ENCODE measurements at regions not wholly inside any gene's neighbourhood (a gene's known extent, or its start where the extent isn't known, plus 50 kb on each side); places are given as distances from the start of the nearest gene placed in this dataset.

- TF ChIP-seq CTCF (IDR thresholded peaks at IDR 0.05) (no peak), POLR2A (IDR thresholded peaks at IDR 0.05) (no peak), POLR2AphosphoS5 (IDR thresholded peaks at IDR 0.05) (no peak), EP300 (IDR thresholded peaks at IDR 0.05) (no peak)
- Histone ChIP-seq H3K9me3 (no peaks in the 10 kb centered on the region), H3K4me1 (peaks cover 0 to 8% (median 2%) of the 10 kb centered on the region in 4 donors), H3K36me3 (no peaks in the 10 kb centered on the region), H3K4me3 (no peak overlapping the region), H3K27ac (no peak overlapping the region), H3K27me3 (no peaks in the 10 kb centered on the region)
- 64 to 85% (median 71%) methylated on average over 1 of the region's 1 CpG for WGBS, 5 donors
- DNase-seq = peak in 1 of 2 donors; percentile 56
- intact Hi-C loops (cut with DNase I; ENCODE audit: low total_unique reads) = no loop called here
Observed at GRCh38 chr3:56975567-56975966, 84.9 kb upstream of the SPATA12 start.

DNA sequence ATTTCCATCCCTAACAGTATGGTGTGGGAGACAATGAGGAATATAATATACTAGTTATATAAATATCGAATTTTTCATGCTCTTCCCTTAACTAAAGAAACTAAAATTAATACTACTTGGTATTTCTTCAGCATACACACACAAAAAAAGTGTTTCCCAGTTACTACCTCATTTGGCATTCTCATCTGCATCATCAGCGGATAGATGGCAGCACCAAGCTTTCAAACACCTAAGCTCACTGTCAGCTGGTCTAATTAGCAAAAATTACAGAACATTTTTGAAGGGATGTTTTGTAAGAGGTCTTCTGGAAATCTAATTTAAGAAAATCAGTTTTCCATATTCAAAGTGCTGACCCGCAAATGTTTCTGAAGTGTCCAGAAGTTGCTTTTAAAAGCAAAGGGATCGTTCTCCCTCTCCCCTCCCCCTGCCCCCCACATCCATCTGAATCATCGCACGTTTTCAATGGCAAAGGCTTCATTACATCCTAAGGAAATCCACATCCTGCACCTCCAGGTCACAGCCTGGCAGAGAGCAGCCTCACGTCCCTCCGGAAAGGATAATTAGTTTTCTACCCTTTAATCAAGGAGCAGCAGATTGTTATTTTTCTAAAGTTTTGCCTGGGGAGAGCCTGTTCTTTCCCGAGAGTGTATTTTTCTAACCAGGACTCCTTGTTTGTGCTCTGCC, 86.1 kb upstream of the SPATA12 start:
- no peaks in the 10 kb centered on the region for H3K36me3 ChIP-seq
- intact Hi-C loops (cut with DNase I; ENCODE audit: low total_unique reads) = no loop called here
- H3K4me1 ChIP-seq = peaks cover 0 to 11% (median 6%) of the 10 kb centered on the region in 4 donors
- H3K27ac ChIP-seq = no peak overlapping the region
- H3K4me3 ChIP-seq = no peak overlapping the region
- no peak for TF ChIP-seq EP300 (IDR thresholded peaks at IDR 0.05)
- no peak for TF ChIP-seq CTCF (IDR thresholded peaks at IDR 0.05)
- no peak for TF ChIP-seq POLR2AphosphoS5 (IDR thresholded peaks at IDR 0.05)
- no peak for TF ChIP-seq POLR2A (IDR thresholded peaks at IDR 0.05)
- H3K9me3 ChIP-seq = no peaks in the 10 kb centered on the region
- 67 to 83% (median 78%) methylated on average over 9 of the region's 9 CpGs for WGBS, 5 donors
- H3K27me3 ChIP-seq = no peaks in the 10 kb centered on the region
- DNase-seq = no peak

GRCh38 chr3:56971816-56972215, 88.6 kb upstream of the SPATA12 start:
- no peak overlapping the region for H3K4me3 ChIP-seq
- H3K9me3 ChIP-seq = no peaks in the 10 kb centered on the region
- H3K4me1 ChIP-seq = peaks cover 0 to 11% (median 3%) of the 10 kb centered on the region in 4 donors
- no peak for DNase-seq
- no peaks in the 10 kb centered on the region for H3K36me3 ChIP-seq
- TF ChIP-seq POLR2A (IDR thresholded peaks at IDR 0.05) = no peak
- no peak for TF ChIP-seq POLR2AphosphoS5 (IDR thresholded peaks at IDR 0.05)
- TF ChIP-seq EP300 (IDR thresholded peaks at IDR 0.05) = no peak
- intact Hi-C loops (cut with DNase I; ENCODE audit: low total_unique reads) = no loop called here
- H3K27me3 ChIP-seq = no peaks in the 10 kb centered on the region
- no peak overlapping the region for H3K27ac ChIP-seq
- WGBS, 5 donors = 83 to 89% (median 86%) methylated on average over 4 of the region's 4 CpGs

GRCh38 chr3:56971261-56971660, 89.2 kb upstream of the SPATA12 start:
- WGBS, 5 donors = 91 to 95% (median 94%) methylated on average over 12 of the region's 12 CpGs
- no peak for TF ChIP-seq CTCF (IDR thresholded peaks at IDR 0.05)
- no peak for TF ChIP-seq POLR2AphosphoS5 (IDR thresholded peaks at IDR 0.05)
- TF ChIP-seq EP300 (IDR thresholded peaks at IDR 0.05) = no peak
- TF ChIP-seq POLR2A (IDR thresholded peaks at IDR 0.05) = no peak
- Histone ChIP-seq H3K4me1 (peaks cover 0 to 11% (median 2%) of the 10 kb centered on the region in 4 donors), H3K36me3 (no peaks in the 10 kb centered on the region), H3K9me3 (no peaks in the 10 kb centered on the region), H3K4me3 (no peak overlapping the region), H3K27ac (no peak overlapping the region), H3K27me3 (no peaks in the 10 kb centered on the region)
- DNase-seq = no peak
- intact Hi-C loops (cut with DNase I; ENCODE audit: low total_unique reads) = no loop called here

DNA sequence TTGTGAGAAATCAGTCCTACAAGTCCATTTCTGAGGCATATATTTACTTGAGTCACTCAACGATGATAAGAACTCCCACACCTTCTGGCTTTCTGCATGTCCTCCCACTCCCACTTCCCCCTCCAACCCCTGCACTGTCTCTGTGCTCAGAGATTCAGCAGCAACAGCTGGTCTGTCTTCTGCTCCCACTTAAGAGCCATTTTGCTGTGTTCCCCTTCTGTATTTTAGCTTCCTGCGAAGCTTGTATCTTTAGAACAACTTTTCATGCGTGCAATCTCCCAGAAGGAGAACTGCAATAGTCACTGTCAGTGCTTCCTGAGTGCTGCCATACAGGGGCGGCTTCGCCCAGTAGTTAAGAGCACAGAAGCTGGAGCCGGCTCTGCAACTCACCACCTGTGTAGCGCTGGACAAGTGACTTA, 90.0 kb upstream of the SPATA12 start:
- Histone ChIP-seq H3K27ac (no peak overlapping the region), H3K36me3 (no peaks in the 10 kb centered on the region)

More for the DNA sequence above, 90.0 kb upstream of the SPATA12 start:
- no peak for TF ChIP-seq EP300 (IDR thresholded peaks at IDR 0.05)
- no peak for TF ChIP-seq POLR2A (IDR thresholded peaks at IDR 0.05)
- TF ChIP-seq POLR2AphosphoS5 (IDR thresholded peaks at IDR 0.05) = no peak
- TF ChIP-seq CTCF (IDR thresholded peaks at IDR 0.05) = no peak
- no peaks in the 10 kb centered on the region for H3K27me3 ChIP-seq
- WGBS, 5 donors = 37 to 51% (median 43%) methylated on average over 7 of the region's 7 CpGs
- intact Hi-C loops (cut with DNase I; ENCODE audit: low total_unique reads) = no loop called here
- peak in 1 of 2 donors; percentile 56 for DNase-seq
- no peaks in the 10 kb centered on the region for H3K9me3 ChIP-seq
- H3K4me1 ChIP-seq = peaks cover 0 to 11% (median 2%) of the 10 kb centered on the region in 4 donors
- no peak overlapping the region for H3K4me3 ChIP-seq

Data from stomach (tissue), 8 donors.